ENCODE measurements at regions not wholly inside any gene's neighbourhood (a gene's known extent, or its start where the extent isn't known, plus 50 kb on each side); places are given as distances from the start of the nearest gene placed in this dataset.

DNA sequence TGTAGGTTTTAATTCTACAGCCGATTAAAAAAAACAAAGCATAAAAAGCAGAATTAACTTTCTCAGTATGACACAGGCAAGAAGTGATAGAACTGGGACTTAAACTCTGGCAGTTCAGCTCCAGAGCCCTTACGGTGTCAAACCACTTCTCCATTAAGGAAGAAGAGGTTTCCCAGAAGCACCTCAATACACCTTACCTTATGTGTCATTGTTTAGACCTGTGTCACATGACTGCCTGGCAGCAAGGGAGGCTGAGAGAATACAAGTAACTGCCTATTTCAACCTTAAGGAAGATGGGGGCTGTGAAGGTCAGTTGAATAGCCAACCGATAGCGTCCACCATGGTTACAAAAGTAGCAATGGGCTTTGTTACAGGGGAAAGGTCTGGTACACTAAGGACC is 54.6 kb upstream of the ARHGAP5 start:
- TF ChIP-seq ZNF239 (tag by site-specific recombination; IDR thresholded peaks at IDR 0.05) (no peak), CTCF (tag by site-specific recombination; IDR thresholded peaks at IDR 0.05) (no peak), ZNF324 (tag by site-specific recombination; IDR thresholded peaks at IDR 0.05) (no peak), ZNF133 (tag by site-specific recombination; IDR thresholded peaks at IDR 0.05) (no peak), ZNF175 (tag by site-specific recombination; IDR thresholded peaks at IDR 0.05) (no peak), ZBTB49 (tag by site-specific recombination; IDR thresholded peaks at IDR 0.05; ENCODE audit: low read depth) (no peak)
- TF ChIP-seq, protein P1, sequence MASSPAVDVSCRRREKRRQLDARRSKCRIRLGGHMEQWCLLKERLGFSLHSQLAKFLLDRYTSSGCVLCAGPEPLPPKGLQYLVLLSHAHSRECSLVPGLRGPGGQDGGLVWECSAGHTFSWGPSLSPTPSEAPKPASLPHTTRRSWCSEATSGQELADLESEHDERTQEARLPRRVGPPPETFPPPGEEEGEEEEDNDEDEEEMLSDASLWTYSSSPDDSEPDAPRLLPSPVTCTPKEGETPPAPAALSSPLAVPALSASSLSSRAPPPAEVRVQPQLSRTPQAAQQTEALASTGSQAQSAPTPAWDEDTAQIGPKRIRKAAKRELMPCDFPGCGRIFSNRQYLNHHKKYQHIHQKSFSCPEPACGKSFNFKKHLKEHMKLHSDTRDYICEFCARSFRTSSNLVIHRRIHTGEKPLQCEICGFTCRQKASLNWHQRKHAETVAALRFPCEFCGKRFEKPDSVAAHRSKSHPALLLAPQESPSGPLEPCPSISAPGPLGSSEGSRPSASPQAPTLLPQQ (tag by site-specific recombination; IDR thresholded peaks at IDR 0.05), result no peak

Data from HEK293 (cell line).